ENCODE measurements at regions not wholly inside any gene's neighbourhood (a gene's known extent, or its start where the extent isn't known, plus 50 kb on each side); places are given as distances from the start of the nearest gene placed in this dataset.

DNA sequence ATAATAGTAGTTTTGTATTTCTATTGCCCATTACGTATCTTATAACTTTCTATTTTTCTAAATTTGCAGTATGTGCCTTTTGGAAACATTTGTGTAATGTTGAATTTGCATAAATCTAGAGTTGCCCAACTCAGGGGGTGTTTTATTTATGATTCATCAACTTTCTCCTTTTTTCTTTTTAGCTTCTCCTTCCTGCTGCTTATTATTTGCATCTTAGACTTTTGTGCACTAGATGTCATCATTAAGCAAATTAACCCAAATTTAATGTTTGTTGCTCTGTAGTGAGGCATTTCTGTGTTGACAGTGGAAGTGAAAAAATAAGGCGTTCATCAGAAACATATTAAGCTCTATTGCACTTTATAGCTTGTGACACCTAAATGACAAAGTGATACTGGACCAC is 56.2 kb upstream of the ZBED5 start:
- WGBS, 2 experiments (ENCODE audit: insufficient coverage in 1 of 2, insufficient read length in 1 of 2), result 83% methylated on average over 1 of the region's 2 CpGs; no CpG with 5 or more reads in 1 of the 2 experiments
- Mint-ChIP-seq H3K27me3 (ENCODE audit: insufficient read depth) (no peaks in the 10 kb centered on the region), H3K4me3 (no peak overlapping the region)

GRCh38 chr11:10913075-10913474 is 55.2 kb upstream of the ZBED5 start:
- DNase-seq, result no peak
- no peak overlapping the region for H3K27ac ChIP-seq (ENCODE audit: low read depth, low read length)
- TF ChIP-seq, protein P1, sequence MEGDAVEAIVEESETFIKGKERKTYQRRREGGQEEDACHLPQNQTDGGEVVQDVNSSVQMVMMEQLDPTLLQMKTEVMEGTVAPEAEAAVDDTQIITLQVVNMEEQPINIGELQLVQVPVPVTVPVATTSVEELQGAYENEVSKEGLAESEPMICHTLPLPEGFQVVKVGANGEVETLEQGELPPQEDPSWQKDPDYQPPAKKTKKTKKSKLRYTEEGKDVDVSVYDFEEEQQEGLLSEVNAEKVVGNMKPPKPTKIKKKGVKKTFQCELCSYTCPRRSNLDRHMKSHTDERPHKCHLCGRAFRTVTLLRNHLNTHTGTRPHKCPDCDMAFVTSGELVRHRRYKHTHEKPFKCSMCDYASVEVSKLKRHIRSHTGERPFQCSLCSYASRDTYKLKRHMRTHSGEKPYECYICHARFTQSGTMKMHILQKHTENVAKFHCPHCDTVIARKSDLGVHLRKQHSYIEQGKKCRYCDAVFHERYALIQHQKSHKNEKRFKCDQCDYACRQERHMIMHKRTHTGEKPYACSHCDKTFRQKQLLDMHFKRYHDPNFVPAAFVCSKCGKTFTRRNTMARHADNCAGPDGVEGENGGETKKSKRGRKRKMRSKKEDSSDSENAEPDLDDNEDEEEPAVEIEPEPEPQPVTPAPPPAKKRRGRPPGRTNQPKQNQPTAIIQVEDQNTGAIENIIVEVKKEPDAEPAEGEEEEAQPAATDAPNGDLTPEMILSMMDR (conservative IDR thresholded peaks at IDR 0.05), result no peak
- H3K9ac ChIP-seq (ENCODE audit: extremely low read depth, low read length, poor library complexity, severe bottlenecking), result no peak overlapping the region
- Mint-ChIP-seq H3K36me3 (ENCODE audit: low read depth) (peaks cover 2% of the 10 kb centered on the region), H3K9me3 (peaks cover 16% of the 10 kb centered on the region), H3K4me3 (no peak overlapping the region), H3K27ac (no peak overlapping the region), H3K4me1 (peaks cover 7% of the 10 kb centered on the region), H3K27me3 (ENCODE audit: insufficient read depth) (no peaks in the 10 kb centered on the region)
- no peak overlapping the region for H3K4me3 ChIP-seq (ENCODE audit: low read length)
- H3K27me3 ChIP-seq (ENCODE audit: control insufficient read depth, insufficient read depth, low read length, poor library complexity, severe bottlenecking), result no peaks in the 10 kb centered on the region
- 88% methylated on average over 1 of the region's 1 CpG; no CpG with 5 or more reads in 1 of the 2 experiments for WGBS, 2 experiments (ENCODE audit: insufficient coverage in 1 of 2, insufficient read length in 1 of 2)
- no peaks in the 10 kb centered on the region for H3K4me1 ChIP-seq (ENCODE audit: control insufficient read depth, insufficient read depth, low read length)
- peaks cover 12% of the 10 kb centered on the region for H3K9me3 ChIP-seq (ENCODE audit: control insufficient read depth, low read length)
- no peaks in the 10 kb centered on the region for H3K36me3 ChIP-seq (ENCODE audit: control insufficient read depth, insufficient read depth, low read length)

More for the DNA sequence above, 56.2 kb upstream of the ZBED5 start:
- Mint-ChIP-seq H3K27ac (no peak overlapping the region), H3K36me3 (ENCODE audit: low read depth) (peaks cover 2% of the 10 kb centered on the region), H3K4me1 (peaks cover 5% of the 10 kb centered on the region), H3K9me3 (peaks cover 24% of the 10 kb centered on the region)
- H3K27ac ChIP-seq (ENCODE audit: low read depth, low read length), result no peak overlapping the region
- DNase-seq, result no peak
- no peaks in the 10 kb centered on the region for H3K36me3 ChIP-seq (ENCODE audit: control insufficient read depth, insufficient read depth, low read length)
- H3K4me1 ChIP-seq (ENCODE audit: control insufficient read depth, insufficient read depth, low read length), result no peaks in the 10 kb centered on the region
- peaks cover 16% of the 10 kb centered on the region for H3K9me3 ChIP-seq (ENCODE audit: control insufficient read depth, low read length)
- H3K9ac ChIP-seq (ENCODE audit: extremely low read depth, low read length, poor library complexity, severe bottlenecking), result no peak overlapping the region
- TF ChIP-seq, protein P1 (conservative IDR thresholded peaks at IDR 0.05), result no peak
- H3K27me3 ChIP-seq (ENCODE audit: control insufficient read depth, insufficient read depth, low read length, poor library complexity, severe bottlenecking), result no peaks in the 10 kb centered on the region
- H3K4me3 ChIP-seq (ENCODE audit: low read length), result no peak overlapping the region

GRCh38 chr11:10911907-10912306 is 54.1 kb upstream of the ZBED5 start:
- Histone ChIP-seq H3K4me1 (ENCODE audit: control insufficient read depth, insufficient read depth, low read length) (no peaks in the 10 kb centered on the region), H3K36me3 (ENCODE audit: control insufficient read depth, insufficient read depth, low read length) (no peaks in the 10 kb centered on the region), H3K4me3 (ENCODE audit: low read length) (no peak overlapping the region), H3K27me3 (ENCODE audit: control insufficient read depth, insufficient read depth, low read length, poor library complexity, severe bottlenecking) (no peaks in the 10 kb centered on the region), H3K9me3 (ENCODE audit: control insufficient read depth, low read length) (peaks cover under 1% of the 10 kb centered on the region), H3K9ac (ENCODE audit: extremely low read depth, low read length, poor library complexity, severe bottlenecking) (no peak overlapping the region), H3K27ac (ENCODE audit: low read depth, low read length) (no peak overlapping the region)
- Mint-ChIP-seq H3K4me3 (no peak overlapping the region), H3K27me3 (ENCODE audit: insufficient read depth) (no peaks in the 10 kb centered on the region), H3K27ac (no peak overlapping the region), H3K4me1 (peaks cover 7% of the 10 kb centered on the region), H3K36me3 (ENCODE audit: low read depth) (peaks cover under 1% of the 10 kb centered on the region), H3K9me3 (peaks cover 8% of the 10 kb centered on the region)
- no peak for DNase-seq
- WGBS, 2 experiments (ENCODE audit: insufficient coverage in 1 of 2, insufficient read length in 1 of 2), result 91 to 100% methylated on average over 1 to 7 of the region's 7 CpGs
- TF ChIP-seq, protein P1 (conservative IDR thresholded peaks at IDR 0.05), result no peak
